NCI-H2227 treated with DMSO at 0.1 percent for 48 hours (cell line): ENCODE measurements at regions not wholly inside any gene's neighbourhood (a gene's known extent, or its start where the extent isn't known, plus 50 kb on each side); places are given as distances from the start of the nearest gene placed in this dataset.

Experiments
- DNase-seq: peaks from one replicate; lab custom pipeline; 2025; lab: John Stamatoyannopoulos, UW

DNA sequence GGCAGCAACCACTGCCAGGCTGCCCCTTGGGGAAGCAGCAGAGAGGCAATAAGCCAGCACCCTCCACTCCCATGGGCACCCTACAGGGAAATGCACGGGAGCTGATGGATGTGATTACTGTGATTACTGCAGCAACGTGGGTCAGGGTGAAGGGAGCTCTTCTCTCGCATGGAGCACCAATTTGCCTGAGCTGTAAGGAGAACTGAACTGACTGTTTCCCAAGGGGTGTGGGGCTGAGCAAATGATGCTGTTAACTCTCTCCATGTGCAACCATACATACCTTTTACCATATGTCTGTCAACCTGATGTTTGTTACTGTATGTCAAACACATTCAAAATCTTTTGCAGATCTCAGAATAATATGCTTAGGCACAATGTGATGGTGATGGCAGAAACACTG lies 680.6 kb downstream of the SQOR start:
- no peak for DNase-seq

DNA sequence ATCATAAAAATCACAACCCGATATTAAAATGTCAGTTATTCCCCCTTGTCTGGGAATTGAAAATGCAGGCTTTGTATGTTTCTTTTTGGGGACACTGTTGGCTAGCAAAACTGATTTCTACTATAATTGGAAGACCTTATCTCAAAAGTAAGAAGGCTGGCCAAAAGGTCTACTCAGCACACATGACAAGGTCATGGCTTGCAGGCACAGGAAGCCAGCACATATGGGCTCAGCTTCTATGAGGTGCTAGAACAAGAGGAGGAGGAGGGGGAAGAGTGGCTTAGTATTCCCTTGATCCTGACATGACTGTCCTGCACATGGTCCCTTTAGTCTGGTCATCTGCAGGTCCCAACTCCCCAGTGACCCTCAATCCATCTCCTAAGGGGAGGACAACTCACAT lies 681.2 kb downstream of the SQOR start:
- no peak for DNase-seq

DNA sequence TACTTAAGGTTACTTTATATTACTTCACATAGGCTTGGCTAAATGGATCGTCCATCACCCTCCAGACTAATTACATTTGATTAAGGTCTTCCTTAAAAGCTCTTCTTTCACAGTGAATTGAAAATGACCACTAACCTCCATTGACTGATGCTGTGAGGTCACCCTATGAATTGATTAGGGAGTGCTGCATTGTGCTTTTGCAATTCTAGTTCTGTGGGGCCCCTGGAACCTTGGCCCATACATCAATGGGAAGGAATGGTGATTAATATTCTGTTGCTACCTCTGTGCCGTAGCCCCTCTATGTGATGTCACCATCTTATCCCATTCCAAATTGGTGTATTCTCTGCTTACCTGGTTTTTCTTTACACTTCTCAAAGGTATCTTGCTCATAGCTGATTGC lies 682.2 kb downstream of the SQOR start:
- no peak for DNase-seq

DNA sequence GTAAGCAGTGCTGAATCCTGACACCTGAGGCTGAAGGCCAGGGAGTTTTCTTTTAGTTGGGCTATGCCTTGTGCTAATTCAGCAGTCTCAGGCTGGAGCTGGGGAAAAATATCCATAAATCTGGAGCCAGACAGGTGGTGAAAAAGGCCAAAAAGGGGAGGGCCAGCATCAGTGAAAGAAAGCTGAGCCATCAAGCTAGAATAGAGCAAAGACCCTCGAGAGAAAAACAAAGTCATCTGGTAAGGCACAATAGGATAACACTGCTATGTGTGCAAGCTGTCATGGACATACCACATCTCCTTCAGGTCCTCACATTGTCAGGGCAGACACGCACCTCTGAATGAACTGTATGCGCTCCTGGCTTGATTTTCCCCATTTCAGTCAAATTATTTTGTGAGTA lies 687.9 kb downstream of the SQOR start:
- no peak for DNase-seq

DNA sequence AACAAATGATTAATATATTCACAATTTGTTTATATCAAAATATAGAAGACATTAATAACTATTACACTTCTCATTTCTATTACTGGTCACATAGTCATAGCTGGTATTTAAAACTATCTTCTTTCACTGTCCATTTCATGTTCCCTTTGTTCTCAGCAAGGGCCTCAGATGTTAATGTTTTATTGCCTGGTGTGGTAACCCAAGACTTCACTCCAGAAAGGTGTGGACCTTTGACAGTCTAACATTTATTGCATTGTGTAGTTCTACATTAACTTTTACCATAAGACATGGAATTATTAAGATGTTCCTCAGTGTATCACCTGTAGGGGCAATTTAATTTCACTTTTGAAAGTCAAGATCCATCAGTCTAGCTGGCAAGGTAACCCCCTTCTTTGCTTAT lies 691.3 kb downstream of the SQOR start:
- DNase-seq = no peak

DNA sequence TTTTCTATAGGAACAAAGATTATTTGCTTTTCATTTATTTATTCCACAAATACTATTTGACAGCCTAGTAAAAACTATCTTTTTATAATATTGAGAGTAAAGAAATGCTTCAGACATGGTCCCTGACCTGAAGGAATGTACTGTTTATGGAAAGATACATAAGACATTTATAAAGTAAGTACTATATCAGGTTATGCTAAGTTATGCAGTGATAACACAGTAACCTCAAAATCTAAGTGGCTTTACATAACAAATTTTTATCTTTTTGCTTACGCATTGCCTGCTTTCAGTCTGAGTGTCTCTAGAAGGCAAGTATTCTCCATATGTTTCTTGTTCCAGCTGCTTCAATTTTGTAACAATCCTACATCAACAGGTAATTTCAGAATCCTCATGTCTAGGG lies 694.0 kb downstream of the SQOR start:
- DNase-seq = no peak

DNA sequence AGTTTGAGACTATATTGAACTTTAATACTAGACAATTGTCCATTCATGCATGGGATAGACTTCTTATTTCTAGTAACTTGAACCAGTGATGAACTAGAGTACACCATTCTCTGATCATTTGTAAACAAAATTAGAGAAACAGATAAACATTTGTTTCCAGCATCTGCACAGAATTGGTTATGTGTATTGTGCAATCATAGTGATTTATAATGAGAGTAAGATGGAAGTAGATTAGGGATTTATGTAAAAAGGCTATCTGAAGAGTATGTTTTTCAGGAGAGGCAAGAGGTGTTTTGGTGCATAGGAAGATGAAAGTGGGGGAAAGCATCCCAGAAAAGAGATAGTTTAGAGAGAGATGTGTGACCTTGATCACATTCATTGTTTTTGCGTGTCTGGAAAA lies 695.0 kb downstream of the SQOR start:
- DNase-seq = no peak

DNA sequence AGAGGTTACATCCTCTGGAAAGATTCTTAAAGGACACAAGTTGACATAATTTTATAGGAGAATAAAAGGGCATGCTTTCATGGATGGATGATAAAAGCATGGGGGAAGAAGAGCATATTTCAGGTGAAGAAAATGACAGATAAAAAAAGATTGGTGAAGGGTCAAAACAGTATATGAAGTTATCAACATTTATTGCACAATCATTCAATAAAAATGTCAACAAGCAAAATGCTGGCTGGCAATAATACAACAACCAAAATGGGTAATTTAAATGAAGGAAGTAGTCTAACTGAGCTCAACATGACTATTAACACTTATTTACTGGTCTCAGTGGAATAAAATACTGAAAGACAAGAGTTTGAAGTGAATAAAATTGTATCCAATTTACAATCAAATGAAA lies 696.7 kb downstream of the SQOR start:
- no peak for DNase-seq

DNA sequence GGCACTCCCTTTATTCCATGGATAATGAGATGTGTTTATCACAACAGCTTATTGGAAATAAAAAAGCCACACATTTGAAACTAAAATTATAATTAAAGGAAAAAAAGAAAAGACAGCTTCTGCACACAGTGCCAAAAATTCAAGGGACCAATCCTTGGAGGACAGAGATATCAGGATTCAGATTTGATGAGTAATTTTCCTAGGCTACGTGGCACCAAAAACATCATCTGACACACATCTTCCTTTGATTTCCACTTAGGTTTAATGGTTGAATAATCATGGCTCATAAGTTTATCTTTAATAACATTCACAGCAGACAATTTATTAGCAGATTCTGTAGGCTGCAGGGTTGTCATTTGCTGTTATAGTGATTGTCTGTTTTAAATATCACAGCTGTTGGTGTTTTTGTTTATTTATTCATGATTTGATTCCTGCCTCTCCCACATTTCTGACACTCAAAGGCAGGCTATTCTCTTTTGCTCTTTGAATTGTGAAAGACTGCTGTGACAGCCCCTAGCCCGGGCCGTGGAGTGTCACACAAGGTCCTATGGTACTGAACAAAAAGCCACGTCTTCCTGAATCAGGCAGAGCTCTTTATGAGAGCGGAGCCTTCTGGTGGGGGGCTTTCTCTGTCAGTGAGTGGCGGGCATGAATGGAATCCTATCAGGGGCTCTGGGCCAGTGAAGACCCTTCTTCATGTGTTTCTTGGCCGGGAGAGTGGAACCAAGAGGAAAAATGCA lies 708.5 kb downstream of the SQOR start:
- no peak for DNase-seq

DNA sequence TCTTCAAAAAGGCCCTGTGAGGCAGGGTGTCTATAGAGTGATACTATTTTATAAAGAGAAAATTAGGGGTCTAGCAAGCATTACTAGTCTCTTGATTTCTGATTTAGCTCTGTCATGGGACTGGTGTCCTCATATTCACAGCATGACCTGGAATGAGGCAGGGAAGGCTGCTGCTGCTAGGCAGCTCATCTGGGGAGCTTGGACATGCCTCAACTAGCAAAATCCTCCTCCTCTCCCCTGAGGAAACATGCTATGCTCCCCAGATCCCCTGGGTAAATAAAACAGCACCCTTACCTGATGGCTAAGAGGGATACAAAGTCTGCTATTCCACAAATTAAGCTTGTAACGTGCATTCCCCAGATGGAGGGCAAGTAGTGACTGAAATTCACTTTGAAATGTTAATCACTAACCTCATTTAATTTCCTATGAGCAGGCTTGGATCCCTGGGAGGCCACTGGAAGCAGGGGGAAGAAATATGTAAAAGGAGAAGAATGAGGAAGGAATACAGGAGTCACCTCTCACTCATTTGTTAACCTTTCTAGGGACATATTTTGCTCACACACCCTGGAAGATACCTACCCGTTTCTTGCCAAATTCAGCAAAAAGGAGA lies 709.4 kb downstream of the SQOR start:
- DNase-seq = no peak

DNA sequence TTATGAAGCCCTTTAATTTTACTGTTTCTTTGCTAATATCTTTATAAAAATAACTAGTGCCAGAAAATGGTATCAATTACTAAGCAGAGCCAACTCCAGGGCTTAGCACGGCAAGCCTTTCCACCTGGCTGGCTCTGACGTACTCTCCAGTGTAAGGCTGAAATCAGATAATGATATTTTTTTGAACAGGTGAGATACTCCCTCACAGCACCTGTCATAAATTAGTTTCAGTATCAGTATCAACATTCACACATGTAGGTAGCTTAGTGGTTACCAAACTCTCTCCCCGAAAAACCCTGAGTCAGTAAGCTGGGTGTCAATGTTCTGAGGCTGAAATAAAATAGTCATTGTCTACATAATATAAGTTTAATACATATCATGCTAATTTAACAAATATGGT lies 710.1 kb downstream of the SQOR start:
- no peak for DNase-seq

DNA sequence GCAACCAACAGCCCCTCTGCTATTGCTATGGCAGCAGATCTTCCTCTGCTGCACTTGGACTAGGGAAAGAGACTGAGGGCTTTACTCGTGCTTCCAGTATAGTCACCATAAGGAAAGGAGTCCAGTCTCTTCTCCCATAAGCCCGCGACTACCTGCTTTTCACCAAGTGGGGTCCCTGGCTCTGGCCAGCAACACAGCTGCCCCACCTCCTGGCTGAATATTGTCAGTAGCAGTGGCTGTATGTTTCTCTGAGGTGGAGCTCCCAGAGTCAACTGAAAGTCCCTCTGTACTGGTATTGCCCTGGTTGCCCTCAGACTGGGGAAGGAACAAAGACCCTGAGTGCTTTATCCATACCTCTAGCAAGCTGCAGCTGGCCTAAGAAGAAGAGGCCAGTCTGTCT lies 719.6 kb downstream of the SQOR start:
- no peak for DNase-seq

DNA sequence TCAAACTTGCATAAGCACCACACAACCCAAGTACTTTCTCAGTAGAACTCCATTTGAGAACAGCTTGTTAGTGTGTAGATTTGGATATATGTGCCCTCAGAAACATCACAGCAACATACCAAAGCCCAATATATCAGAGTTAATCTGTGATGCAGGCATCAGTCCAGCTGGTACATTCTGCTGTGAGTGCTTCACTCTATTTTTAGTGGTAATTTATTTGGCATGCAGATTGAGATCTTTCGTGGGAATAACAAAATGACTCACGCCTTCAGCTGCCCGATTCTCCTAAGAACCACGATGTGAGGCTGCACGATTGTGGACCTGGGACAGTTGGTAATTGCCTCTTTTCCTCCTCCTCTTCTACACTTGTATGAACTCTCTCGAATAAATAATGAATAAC lies 730.7 kb downstream of the SQOR start:
- no peak for DNase-seq

DNA sequence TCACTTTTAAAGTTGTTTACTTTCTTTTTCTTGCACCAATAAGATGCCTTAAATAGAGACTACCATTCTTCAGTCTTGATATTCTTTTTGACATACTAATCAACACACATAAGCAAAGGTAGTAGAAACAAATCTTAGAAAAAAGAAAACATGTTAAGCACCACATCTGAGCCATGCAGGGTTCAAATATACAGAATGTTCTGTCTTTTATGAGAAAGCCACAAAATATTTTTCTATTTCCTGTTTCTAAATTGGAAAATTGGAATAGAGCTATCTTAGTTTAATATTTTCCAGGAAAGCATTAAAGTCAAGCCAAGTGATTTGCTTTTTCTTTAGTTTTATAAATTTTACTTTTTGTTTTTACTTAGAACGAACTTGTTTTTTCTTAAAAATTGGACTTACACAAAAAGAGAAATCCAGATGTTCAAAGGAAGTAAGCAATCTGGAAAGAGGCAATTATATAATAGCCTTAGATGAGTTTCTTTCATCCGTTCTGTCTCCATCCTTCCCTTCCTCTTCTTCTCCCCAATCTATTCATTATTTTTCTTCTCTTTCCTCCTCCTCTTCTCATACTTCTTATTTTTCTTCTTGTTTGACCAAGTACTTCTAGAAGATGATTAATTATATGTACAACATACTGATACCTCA lies 731.7 kb downstream of the SQOR start:
- DNase-seq = no peak

DNA sequence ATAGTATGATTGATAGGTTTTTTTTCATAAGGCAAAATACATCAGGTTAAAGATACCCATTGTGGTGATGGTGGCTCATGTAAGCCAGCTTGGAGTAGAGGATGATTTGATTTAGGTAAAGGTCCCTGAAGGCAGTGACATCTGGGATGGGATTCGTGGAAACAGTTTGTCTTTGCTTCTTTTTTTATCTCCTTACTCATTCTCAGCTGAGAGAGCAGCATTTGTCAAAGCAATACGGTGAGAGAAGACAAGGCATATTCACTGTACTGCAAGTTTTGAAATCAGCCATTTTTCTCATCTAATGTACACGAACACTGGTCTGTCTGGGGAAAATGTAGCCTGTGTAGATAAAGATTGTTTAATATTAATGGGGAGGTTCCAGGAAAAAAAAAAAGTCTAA lies 749.1 kb downstream of the SQOR start:
- no peak for DNase-seq

DNA sequence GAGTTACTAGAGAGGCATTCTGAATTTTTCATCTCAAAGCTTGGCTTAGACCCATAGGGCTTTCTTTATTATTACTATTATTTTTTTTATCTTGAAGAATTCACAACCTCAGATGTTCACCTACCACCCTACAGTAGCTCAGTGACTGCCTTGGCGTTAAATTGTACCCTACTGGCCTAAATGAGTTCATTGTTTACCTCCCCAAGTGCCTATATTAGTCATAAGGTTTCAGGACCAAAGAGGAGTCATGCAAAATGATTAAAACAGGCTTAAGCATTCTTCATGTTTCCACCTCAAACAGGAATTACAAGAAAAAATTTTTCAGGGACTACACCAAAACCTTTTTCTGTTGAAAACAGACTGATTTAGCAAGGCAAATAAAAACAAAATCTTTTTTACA lies 751.5 kb downstream of the SQOR start:
- no peak for DNase-seq

DNA sequence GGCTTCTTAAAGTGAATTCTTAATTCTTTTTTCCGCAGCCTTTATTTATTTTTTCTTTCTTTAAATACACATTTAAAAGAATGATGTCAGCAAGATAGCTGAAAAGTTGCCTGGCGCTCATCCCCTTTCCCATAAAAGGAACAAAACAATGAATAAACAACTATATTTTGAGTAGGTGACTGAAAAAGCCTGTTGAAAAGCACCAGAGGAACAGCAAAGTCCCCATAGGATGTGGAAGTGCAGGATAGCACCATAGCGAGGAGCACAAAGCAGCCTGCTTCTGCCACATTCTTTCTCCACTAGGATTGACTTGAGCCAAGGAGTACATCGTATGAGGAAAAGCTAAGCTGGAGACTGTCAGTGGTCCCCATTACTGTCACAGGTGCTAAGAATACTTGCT lies 754.9 kb downstream of the SQOR start:
- no peak for DNase-seq

DNA sequence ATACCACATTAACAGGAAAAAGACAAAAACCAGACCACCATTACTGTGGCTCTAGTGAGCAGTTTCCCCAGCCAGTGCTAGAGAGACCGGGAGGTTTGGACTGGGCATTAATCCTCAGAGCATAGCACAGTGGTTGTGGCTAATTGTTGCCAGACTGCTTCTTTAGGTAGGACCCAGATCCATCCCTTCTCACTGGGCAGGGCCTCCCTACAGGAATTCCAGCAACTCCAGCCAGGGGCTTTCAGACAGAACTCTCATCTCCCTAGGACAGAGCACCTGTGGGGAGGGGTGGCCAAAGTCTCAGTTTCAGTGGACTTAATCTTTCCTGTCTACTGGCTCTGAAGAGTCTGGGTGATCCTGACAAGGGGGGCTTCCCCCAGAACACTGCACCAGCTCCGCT lies 759.6 kb downstream of the SQOR start:
- DNase-seq = no peak

DNA sequence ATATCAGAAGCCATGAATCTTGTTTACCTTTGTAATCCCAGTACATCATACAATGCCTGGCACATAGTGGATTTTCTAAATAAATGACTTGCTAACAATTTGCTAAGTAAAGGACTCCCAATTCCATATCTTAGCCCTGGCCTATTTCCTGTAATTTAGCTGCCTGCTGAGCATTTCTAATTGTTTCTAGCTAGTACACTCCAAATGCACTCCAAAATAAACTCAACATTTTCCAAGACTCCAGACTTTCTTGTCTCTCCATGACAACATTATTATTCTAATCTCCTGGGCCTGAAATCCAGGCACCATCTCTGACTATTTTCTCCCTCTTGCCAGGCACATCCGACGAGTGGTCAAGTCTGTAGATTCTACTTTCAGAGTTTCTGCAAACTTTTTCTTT lies 773.5 kb downstream of the SQOR start:
- no peak for DNase-seq

DNA sequence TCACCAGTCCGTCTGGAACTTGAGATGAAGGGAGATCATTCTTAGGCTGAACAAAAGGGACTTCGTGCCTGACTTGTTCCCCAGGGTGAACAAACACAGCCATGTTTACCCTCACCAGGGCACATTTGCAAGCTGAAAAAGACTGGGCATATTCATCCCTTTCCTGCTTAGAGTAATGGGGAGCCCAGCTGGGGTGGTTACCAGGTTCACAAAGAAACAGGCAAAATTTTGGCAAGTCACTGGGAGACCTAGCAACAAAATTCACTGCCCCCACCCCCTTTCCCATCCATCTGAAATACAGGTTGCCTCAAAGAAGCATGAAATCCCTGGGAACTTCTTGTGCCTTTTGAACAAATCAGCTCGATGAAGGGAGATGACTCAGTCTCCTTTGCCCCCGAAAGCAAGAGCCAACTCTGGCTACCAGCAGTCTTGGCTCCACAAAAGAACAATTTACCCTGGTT lies 775.0 kb downstream of the SQOR start:
- no peak for DNase-seq

DNA sequence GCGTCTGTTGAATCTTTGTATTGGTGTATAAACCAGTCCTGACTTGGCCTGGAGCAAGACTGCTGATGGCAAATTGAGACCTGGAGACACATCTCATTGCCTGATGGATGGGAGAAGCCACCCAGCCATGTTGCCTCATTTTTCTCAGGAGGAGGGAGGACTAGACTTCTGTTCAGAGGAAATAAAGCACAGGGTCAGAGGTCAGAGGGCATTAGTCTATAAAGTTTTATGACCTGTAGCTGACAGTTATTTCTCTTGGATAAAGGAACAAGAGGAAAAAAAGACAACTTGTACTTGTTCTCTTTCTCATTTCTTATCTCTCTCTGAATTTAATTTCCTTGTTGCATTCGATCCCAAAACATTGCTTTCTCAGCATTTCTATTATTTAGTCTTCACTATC lies 775.9 kb downstream of the SQOR start:
- no peak for DNase-seq

DNA sequence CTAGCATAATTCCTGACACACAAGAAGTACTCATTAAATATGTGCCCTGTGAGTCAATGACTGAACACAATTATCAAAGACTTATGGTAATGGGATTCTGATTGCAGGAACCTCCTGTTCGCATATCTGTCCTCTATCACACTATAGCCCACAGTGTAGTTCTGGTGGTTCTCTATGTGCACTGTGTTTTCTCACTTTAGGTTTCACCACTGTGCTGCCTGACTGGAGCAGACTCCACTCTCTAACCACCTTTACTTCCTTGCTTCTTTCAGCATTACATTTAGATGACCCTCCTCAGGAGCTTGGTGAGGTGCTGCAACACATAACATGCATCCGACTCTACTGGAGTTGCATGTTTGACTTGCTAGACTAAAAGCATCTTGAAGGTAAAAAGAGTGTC lies 777.1 kb downstream of the SQOR start:
- no peak for DNase-seq

DNA sequence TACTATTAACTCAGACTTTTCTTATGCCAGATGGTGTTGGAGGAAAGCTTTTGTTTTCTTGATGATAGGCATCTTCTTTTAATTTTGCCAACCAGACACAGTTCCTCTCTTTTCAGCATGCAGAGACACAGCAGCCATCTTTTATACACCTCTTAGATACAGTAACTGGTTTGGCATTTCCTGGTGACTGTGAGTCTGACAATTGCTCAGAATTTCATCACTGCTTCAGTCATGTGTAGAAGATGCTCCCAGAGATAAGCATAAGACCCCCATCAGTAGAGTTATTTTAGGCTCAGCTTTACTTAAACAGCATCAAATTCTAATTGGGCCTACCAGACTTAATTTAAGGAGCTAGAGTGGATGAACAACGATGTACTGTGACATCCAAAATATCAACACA lies 779.0 kb downstream of the SQOR start:
- DNase-seq = no peak

DNA sequence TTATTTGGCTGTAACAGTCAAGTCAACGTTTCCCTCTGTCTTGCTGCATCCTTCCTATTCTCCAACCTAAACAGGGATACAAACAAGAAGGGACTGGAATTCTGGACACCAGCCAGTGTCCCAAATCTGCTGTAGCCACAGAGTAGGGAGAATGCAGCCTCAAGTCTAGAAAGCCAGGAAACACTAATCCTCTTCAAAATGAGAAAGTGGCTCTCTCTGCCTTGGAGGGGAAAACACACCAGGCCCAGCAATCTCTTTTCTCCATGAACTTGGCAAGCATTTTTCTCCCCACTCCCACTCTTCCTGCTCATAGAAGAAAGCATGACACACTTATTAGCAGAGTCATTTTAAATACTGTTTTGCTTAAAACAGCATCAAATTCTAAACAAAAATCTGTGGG lies 781.7 kb downstream of the SQOR start:
- DNase-seq = no peak
